Stomach smooth muscle (tissue), 2 donors: ENCODE measurements at regions not wholly inside any gene's neighbourhood (a gene's known extent, or its start where the extent isn't known, plus 50 kb on each side); places are given as distances from the start of the nearest gene placed in this dataset.
A peak's percentile ranks its signal among the peaks of the same experiment; 100 is the strongest.

Experiments used
- H3K27ac ChIP-seq: one replicate; pipeline ENCODE4 v1.7.0; 2013; ENCODE audit warnings: mild to moderate bottlenecking, low read length, inconsistent platforms
- H3K27me3 ChIP-seq, 2 donors: one replicate each; pipeline ENCODE4 v1.7.0; 2013; ENCODE audit warnings: low read length in 2 of 2; ENCODE audit not compliant: insufficient read depth in 2 of 2, control insufficient read depth in 1 of 2
- H3K36me3 ChIP-seq, 2 donors: one replicate each; pipeline ENCODE4 v1.7.0; 2013; ENCODE audit warnings: low read length in 2 of 2; ENCODE audit not compliant: control insufficient read depth in 2 of 2, insufficient read depth in 2 of 2
- H3K4me1 ChIP-seq: one replicate; pipeline ENCODE4 v1.7.0; 2013; ENCODE audit warnings: low read length; ENCODE audit not compliant: control insufficient read depth, insufficient read depth
- H3K4me3 ChIP-seq, 2 donors: one replicate each; pipeline ENCODE4 v1.7.0; 2013; ENCODE audit warnings: low read length in 2 of 2
- H3K9ac ChIP-seq, 2 donors: one replicate each; pipeline ENCODE4 v1.7.0; 2013; ENCODE audit warnings: low read length in 2 of 2, mild to moderate bottlenecking in 1 of 2
- H3K9me3 ChIP-seq, 2 donors: one replicate each; pipeline ENCODE4 v1.7.0; 2013; ENCODE audit warnings: low read length in 2 of 2; ENCODE audit not compliant: control insufficient read depth in 2 of 2
- donor health status: healthy.
- donor health status: Pancreatic carcinoma.

DNA sequence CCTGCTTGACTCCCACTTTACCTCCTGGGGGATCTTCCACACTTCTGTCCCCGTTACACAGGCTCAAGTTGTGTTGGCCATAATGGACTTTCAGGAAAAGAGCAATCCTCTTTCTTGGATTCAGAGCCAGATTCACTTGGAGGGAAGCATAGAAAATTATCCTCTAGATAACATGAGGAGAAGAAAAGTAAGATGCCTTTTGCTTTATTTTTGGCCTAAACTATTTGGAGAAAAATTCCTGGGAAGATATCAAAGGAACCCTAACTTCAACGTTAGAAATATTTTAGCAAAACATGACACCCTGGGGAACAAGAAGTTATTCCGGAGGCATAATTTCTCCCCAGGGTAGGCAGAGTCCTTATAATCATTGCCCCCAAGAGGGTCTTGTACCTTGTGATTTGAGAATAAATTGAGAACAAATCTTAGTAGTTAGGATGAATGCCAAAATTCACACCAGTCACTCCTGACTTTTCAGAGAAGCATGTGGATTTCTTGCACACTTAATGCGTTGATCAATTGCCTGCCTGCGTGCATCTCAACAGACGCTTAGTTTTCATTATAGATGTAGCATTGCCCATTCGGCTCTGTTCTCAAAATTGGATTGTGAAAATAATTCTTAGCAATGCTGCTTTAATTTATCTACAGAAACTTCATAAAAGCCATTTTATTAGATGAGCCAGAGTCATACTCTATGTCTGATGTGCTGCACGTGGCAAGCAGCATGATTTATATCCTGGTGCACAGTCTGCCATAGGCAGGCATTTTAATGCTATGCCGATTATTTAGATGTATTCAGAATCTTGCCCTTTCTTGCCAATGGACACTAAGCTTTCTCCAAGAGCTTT is 224.4 kb downstream of the C7orf25 start:
- no peaks in the 10 kb centered on the region for H3K36me3 ChIP-seq
- H3K9ac ChIP-seq, result no peak overlapping the region
- H3K27ac ChIP-seq, result no peak overlapping the region
- H3K27me3 ChIP-seq, result no peaks in the 10 kb centered on the region
- H3K4me3 ChIP-seq, result no peak overlapping the region
- no peaks in the 10 kb centered on the region for H3K9me3 ChIP-seq
- H3K4me1 ChIP-seq, result peaks cover 21% of the 10 kb centered on the region

DNA sequence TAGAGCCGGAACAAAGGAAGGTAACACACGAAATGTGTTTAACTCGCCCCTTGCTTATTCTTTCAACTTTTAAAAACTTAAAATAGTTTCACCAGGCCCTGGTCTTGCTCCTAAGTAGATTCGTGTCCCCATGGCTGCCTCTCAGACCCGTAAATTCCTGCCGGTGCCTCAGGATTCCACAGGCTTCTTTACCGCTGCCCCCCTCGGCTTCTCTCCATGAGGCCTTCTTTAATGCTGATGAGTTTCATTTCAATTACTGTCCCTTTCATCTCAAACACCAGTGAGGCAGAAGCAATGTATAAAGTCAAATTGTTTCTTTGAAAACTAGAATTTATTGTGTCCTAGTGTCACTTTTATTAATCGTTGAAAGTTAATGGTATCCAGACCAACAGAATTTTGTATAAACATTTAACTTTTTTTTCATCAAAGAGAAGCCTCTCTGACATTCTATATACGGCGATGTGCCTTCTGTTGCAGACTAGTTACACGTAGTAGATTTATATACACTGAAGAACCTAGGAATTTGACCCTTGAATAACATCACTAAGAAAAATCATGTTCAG is 225.2 kb downstream of the C7orf25 start:
- Histone ChIP-seq H3K9me3 (no peaks in the 10 kb centered on the region), H3K27me3 (no peaks in the 10 kb centered on the region), H3K4me3 (peak overlapping the region in 1 of 2 donors; percentile 36), H3K36me3 (no peaks in the 10 kb centered on the region), H3K4me1 (peaks cover 18% of the 10 kb centered on the region), H3K27ac (peak overlapping the region; percentile 42), H3K9ac (no peak overlapping the region)

DNA sequence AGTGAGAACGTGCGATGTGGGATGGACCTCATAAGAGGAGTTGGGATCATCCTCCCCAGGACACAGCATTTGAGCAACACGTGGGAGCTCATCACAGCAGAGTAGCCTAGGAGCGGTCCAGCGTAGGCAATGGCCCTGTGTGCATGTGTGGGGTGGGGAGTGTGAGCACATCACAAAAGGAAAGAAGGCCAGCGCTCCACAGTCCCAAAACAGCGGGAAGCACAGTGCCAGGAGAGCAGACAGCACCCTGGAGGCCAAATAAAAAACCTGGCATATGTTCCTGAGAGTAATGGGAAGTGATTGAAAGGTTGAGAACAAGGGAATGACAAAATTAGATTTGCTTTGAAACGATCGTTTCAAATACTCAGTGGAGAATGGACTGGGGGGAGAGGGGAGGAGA is 226.0 kb downstream of the C7orf25 start:
- peak overlapping the region; percentile 42 for H3K27ac ChIP-seq
- no peak overlapping the region for H3K4me3 ChIP-seq
- no peaks in the 10 kb centered on the region for H3K36me3 ChIP-seq
- H3K9ac ChIP-seq, result no peak overlapping the region
- peaks cover 11% of the 10 kb centered on the region for H3K4me1 ChIP-seq
- H3K9me3 ChIP-seq, result no peaks in the 10 kb centered on the region
- H3K27me3 ChIP-seq, result no peaks in the 10 kb centered on the region

DNA sequence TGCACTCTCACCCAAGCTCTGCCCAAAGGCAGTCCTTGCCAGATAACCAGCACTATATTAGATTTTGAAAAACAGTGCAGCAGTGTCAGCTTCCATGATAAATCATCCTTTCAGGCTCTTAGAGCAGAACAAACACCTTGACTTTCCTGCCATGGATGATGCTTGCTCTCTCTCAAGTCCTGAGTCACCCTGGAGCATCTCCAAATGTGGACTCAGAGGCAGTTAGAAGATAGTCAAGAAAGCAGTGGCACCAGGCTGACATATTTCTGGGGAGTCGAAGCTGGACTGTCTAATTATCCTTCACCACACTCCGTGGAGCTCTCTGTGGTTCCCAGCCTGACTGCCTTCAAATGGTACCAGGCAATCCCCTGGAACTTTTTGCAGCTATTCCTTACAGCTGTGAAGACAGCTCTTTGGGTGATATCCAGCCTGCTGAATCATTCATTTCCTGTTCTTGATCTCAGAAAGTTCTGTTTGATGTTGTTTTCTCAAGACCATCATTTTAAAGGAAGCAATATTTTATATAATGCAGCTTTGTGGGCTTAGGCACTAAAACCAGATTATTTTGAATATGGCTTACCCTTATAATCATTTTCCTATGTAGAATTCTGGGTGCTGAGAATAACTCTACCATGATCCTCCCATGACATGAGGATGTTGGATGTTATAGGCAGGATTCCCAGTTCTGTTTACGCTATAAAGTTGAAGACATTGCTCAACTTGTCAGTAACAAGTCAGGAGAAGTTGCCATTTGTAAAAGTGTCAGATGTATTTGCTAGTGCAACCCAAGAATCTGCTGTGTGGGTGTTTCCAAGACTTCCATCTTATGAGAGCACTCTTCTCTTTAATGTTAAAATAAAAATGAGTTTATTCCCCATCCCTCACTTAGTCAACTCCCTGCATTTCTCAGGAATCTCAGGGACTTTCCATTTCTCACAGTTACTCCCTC is 233.8 kb downstream of the C7orf25 start:
- Histone ChIP-seq H3K27ac (peak overlapping the region; percentile 55), H3K9ac (no peak overlapping the region), H3K36me3 (no peaks in the 10 kb centered on the region), H3K9me3 (no peaks in the 10 kb centered on the region), H3K4me1 (peaks cover 31% of the 10 kb centered on the region), H3K27me3 (no peaks in the 10 kb centered on the region), H3K4me3 (peak overlapping the region in 1 of 2 donors; percentile 29)

DNA sequence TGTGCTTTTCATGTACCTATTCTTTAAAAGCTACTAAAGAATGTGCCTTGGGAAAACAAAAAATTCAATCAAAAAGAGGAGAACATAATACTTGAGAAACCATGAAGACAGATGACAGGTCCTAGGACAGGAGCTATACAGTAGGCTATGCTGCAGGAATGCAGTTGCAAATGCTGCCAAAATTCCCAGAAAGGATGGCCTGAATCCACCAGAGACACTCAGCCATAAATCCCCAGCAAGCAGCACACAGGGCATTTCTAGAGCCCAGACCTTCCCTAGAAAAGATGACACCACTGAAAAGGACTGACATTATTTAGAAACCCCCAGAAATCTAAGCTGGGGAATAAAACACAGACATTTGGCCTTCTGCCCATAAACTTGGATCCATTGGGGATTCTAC is 237.3 kb downstream of the C7orf25 start:
- H3K36me3 ChIP-seq, result no peaks in the 10 kb centered on the region
- H3K27ac ChIP-seq, result no peak overlapping the region
- no peaks in the 10 kb centered on the region for H3K27me3 ChIP-seq
- no peaks in the 10 kb centered on the region for H3K9me3 ChIP-seq
- peaks cover 31% of the 10 kb centered on the region for H3K4me1 ChIP-seq
- H3K9ac ChIP-seq, result no peak overlapping the region
- H3K4me3 ChIP-seq, result no peak overlapping the region

DNA sequence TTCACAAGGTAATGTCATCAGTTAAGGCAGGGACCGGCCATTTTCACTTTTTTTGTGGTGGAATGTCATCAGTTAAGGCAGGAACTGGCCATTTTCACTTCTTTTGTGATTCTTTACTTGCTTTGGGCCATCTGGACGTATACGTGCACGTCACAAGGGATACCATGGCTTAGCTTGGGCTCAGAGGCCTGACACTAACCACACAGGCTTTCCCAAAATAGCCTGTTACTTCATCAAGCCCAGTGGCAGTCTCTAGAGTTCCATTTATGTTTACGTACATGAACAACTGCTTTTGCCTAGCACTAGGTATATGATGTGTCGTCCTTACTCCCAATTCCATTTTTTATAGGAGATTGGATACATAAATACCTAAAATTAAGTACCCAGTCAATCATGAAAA is 237.9 kb downstream of the C7orf25 start:
- no peaks in the 10 kb centered on the region for H3K9me3 ChIP-seq
- peak overlapping the region; percentile 31 for H3K27ac ChIP-seq
- H3K36me3 ChIP-seq, result no peaks in the 10 kb centered on the region
- H3K4me3 ChIP-seq, result no peak overlapping the region
- no peak overlapping the region for H3K9ac ChIP-seq
- H3K4me1 ChIP-seq, result peaks cover 31% of the 10 kb centered on the region
- H3K27me3 ChIP-seq, result no peaks in the 10 kb centered on the region

DNA sequence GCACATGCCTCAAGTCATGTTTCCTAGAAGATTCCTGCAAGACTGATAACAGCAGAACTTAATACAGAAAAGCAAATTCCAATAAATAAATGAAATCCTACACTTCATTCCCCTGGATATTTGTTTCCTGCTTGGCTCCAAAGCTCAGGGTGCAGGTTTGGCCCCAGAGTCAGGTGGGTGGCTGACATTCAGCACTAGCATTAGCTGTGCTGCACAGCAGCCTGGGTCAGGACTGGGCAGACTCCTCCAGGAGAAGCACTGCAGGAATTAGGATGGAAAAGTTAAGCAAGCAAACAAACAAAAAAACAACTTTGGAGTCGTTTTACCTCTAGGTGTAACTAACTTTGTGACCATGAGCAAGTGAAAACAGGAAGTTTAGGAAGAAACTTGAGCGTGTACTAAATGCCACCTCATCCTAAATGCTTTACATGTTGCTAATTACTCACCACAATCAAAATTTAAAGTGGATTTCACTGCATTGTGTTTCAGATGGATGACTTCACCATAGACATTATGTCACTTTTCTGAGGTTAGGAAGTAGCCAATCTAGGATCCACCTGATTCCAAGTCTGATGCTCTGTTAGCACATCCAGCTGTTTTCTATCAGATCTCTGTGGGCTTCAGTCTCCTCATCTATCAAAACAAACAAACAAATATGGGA is 239.4 kb downstream of the C7orf25 start:
- Histone ChIP-seq H3K27ac (no peak overlapping the region), H3K9me3 (no peaks in the 10 kb centered on the region), H3K4me1 (peaks cover 23% of the 10 kb centered on the region), H3K9ac (no peak overlapping the region), H3K4me3 (no peak overlapping the region), H3K27me3 (no peaks in the 10 kb centered on the region), H3K36me3 (no peaks in the 10 kb centered on the region)

DNA sequence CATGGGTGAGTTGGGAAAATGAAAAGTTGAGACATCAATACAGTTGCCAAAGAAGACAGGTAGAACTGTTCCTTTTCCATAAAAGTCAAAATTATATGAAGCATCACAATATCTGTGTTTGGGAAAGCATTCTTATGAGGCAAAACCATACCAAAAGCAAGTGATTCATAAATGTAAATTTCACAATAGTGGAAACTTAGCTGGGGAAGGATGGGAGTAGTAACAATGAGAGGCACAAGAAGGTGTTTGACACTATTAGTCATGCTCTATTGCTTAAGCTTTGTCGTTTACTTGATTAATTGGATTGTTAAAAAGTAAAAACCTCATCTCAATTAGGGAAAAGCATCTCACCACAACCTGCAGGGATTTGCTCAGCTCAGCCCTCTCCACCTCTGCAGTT is 240.2 kb downstream of the C7orf25 start:
- H3K9ac ChIP-seq, result no peak overlapping the region
- H3K9me3 ChIP-seq, result no peaks in the 10 kb centered on the region
- no peak overlapping the region for H3K27ac ChIP-seq
- no peaks in the 10 kb centered on the region for H3K36me3 ChIP-seq
- H3K27me3 ChIP-seq, result no peaks in the 10 kb centered on the region
- peaks cover 15% of the 10 kb centered on the region for H3K4me1 ChIP-seq
- no peak overlapping the region for H3K4me3 ChIP-seq

DNA sequence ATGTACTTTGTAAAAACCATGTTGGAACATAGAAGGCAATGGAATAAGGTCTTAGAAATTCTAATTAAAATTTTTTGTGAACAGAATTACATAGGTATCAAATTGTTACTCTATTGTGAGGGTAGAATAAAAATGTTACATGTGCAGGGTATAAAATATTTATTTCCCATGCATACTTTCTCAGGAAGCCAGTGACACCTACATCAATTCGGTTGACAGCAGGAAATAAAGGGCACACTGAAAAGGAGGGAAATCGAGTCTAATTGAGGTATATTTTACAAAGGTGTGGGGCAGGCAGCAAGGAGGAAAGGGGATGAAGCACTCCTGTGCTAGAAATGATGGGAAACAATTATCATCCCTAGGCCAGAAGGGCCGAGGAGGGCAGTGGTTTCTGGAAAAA is 244.9 kb downstream of the C7orf25 start:
- Histone ChIP-seq H3K27ac (no peak overlapping the region), H3K27me3 (no peaks in the 10 kb centered on the region), H3K4me1 (no peaks in the 10 kb centered on the region), H3K36me3 (no peaks in the 10 kb centered on the region), H3K9ac (no peak overlapping the region), H3K9me3 (no peaks in the 10 kb centered on the region), H3K4me3 (no peak overlapping the region)

DNA sequence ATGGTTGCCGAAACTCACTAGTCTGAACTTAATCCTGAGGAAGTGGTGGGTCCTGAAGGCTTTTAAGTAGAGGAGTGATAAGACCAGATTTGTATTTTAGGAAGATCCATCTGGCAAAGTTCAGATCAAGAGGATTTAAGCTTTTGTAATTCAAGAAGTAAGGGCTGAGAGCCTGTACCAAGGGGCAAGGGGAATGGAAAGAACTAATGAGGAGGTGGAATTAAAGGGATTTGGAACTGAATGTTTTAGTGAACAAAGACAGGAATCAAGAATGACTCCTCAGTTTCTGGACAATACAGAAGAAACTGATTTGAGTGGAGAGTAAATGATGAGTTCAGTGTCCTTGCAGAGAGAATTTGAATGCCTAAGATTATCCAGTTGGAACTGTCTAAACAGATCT is 249.0 kb downstream of the C7orf25 start:
- Histone ChIP-seq H3K27ac (no peak overlapping the region), H3K9me3 (no peaks in the 10 kb centered on the region), H3K4me3 (no peak overlapping the region), H3K9ac (no peak overlapping the region), H3K36me3 (no peaks in the 10 kb centered on the region), H3K4me1 (no peaks in the 10 kb centered on the region), H3K27me3 (no peaks in the 10 kb centered on the region)
